HEK293T (cell line): ENCODE measurements at regions not wholly inside any gene's neighbourhood (a gene's known extent, or its start where the extent isn't known, plus 50 kb on each side); places are given as distances from the start of the nearest gene placed in this dataset.

Source experiments
- FOXK2 ChIP-seq: fragments of 450-650 bp; IDR thresholded peaks from 2 replicates; pipeline ENCODE4 v1.6.1; 2016; ENCODE audit warnings: mild to moderate bottlenecking
- LEF1 ChIP-seq: fragments of 450-650 bp; IDR thresholded peaks from 2 replicates; pipeline ENCODE4 v1.6.1; 2017; ENCODE audit warnings: mild to moderate bottlenecking, borderline replicate concordance
- SP1 ChIP-seq: fragments of 450-650 bp; IDR thresholded peaks from 2 replicates; pipeline ENCODE4 v1.6.1; 2017

GRCh38 chr5:16383544-16384052, 82.0 kb downstream of the ZNF622 start:
- TF ChIP-seq SP1 (no peak), LEF1 (no peak), FOXK2 (no peak)
